Astrocyte (in vitro differentiated cells and primary cell): ENCODE measurements at regions not wholly inside any gene's neighbourhood (a gene's known extent, or its start where the extent isn't known, plus 50 kb on each side); places are given as distances from the start of the nearest gene placed in this dataset.

Experiments
- DNase-seq: peaks from one replicate; pipeline ENCODE4 v3.0.0-alpha.2; 2010; ENCODE audit warnings: low read depth
- FAIRE-seq: peaks from 2 replicates; lab custom pipeline; 2011; peaks lifted over from hg19 to GRCh38; lab: Jason Lieb, UNC
- H2AFZ ChIP-seq: 2 replicates; pipeline ENCODE4 v1.6.0; 2012; ENCODE audit warnings: low read depth, low read length, inconsistent platforms
- H3K27ac ChIP-seq: 2 replicates; pipeline ENCODE4 v1.5.1; 2011; ENCODE audit warnings: low read depth, low read length, inconsistent platforms
- H3K27me3 ChIP-seq: 2 replicates; pipeline ENCODE4 v1.6.0; 2011; ENCODE audit warnings: low read length, inconsistent platforms; ENCODE audit not compliant: insufficient read depth
- H3K36me3 ChIP-seq: 2 replicates; pipeline ENCODE4 v1.5.1; 2011; ENCODE audit warnings: low read length, inconsistent platforms; ENCODE audit not compliant: insufficient read depth
- H3K4me1 ChIP-seq: 2 replicates; pipeline ENCODE4 v1.5.1; 2011; ENCODE audit warnings: low read length, inconsistent platforms; ENCODE audit not compliant: insufficient read depth
- H3K4me2 ChIP-seq: 2 replicates; pipeline ENCODE4 v1.6.0; 2012; ENCODE audit warnings: low read length, inconsistent platforms
- H3K4me3 ChIP-seq: 2 replicates; pipeline ENCODE4 v1.5.1; 2011; ENCODE audit warnings: low read depth, mild to moderate bottlenecking, low read length, inconsistent platforms; ENCODE audit not compliant: insufficient read depth
- H3K79me2 ChIP-seq: 2 replicates; pipeline ENCODE4 v1.6.0; 2012; ENCODE audit warnings: mild to moderate bottlenecking, low read length, inconsistent platforms; ENCODE audit not compliant: insufficient read depth
- H3K9ac ChIP-seq: 2 replicates; pipeline ENCODE4 v1.6.0; 2012; ENCODE audit warnings: mild to moderate bottlenecking, low read length, inconsistent platforms
- H3K9me3 ChIP-seq: 2 replicates; pipeline ENCODE4 v1.5.1; 2012; ENCODE audit warnings: low read depth, mild to moderate bottlenecking, low read length, inconsistent platforms; ENCODE audit not compliant: insufficient read depth
- H4K20me1 ChIP-seq: 2 replicates; pipeline ENCODE4 v1.6.0; 2012; ENCODE audit warnings: low read length, inconsistent platforms; ENCODE audit not compliant: insufficient read depth
- H3K27ac Mint-ChIP-seq: one replicate; pipeline ENCODE4 v1.8.0; 2021; ENCODE audit warnings: mild to moderate bottlenecking, mixed read lengths; ENCODE audit not compliant: unreplicated experiment
- H3K27me3 Mint-ChIP-seq: one replicate; pipeline ENCODE4 v1.8.0; 2021; ENCODE audit warnings: low read depth, mixed read lengths; ENCODE audit not compliant: unreplicated experiment
- H3K36me3 Mint-ChIP-seq: one replicate; pipeline ENCODE4 v1.8.0; 2021; ENCODE audit warnings: low read depth, mixed read lengths; ENCODE audit not compliant: unreplicated experiment
- H3K4me1 Mint-ChIP-seq: one replicate; pipeline ENCODE4 v1.8.0; 2021; ENCODE audit warnings: low read depth, mixed read lengths; ENCODE audit not compliant: unreplicated experiment
- H3K4me3 Mint-ChIP-seq: one replicate; pipeline ENCODE4 v1.8.0; 2021; ENCODE audit warnings: mild to moderate bottlenecking, moderate library complexity, mixed read lengths; ENCODE audit not compliant: unreplicated experiment
- H3K9me3 Mint-ChIP-seq: one replicate; pipeline ENCODE4 v1.8.0; 2021; ENCODE audit warnings: mild to moderate bottlenecking, mixed read lengths; ENCODE audit not compliant: unreplicated experiment
- EZH2 ChIP-seq: IDR thresholded peaks from 2 replicates; pipeline ENCODE4 v1.6.1; 2012; ENCODE audit warnings: mild to moderate bottlenecking, low read length, inconsistent platforms; ENCODE audit not compliant: insufficient read depth
- TF ChIP-seq, protein P1 (sequence below): IDR thresholded peaks from 2 replicates; pipeline ENCODE4 v1.5.1; 2011; ENCODE audit warnings: low read depth, mild to moderate bottlenecking, inconsistent platforms, low read length, moderate library complexity; ENCODE audit not compliant: insufficient read depth

DNA sequence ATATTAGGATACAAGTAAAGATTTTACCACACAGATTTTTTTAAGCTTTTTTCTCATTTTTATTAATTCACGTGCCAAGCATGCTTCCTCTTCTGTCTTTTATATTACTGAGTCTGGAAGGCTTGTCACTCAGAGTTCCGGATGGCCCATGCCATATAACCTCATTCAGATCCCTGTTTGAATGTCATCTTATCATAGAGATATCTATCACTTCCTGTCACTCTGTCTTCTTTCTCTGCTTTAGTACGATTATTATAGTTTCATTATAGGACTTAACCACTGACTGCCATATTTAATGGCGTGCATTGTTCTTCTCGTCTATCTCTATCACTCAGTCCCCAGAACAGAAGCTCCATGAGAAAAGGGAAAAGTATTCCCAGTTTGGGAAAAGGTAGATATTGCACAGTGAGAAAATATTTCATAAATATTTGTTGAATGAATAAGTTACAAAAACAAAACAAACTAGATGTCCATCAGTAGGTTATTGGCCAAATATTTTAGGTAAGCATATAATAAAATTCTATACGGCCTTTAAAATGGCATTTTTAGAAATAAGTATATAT, 296.9 kb upstream of the GOT2 start:
- no peak for FAIRE-seq
- H4K20me1 ChIP-seq = no peaks in the 10 kb centered on the region
- no peak overlapping the region for H3K27ac ChIP-seq
- Mint-ChIP-seq H3K27ac (no peak overlapping the region), H3K27me3 (no peaks in the 10 kb centered on the region), H3K36me3 (no peaks in the 10 kb centered on the region), H3K4me3 (no peak overlapping the region), H3K4me1 (no peaks in the 10 kb centered on the region), H3K9me3 (no peaks in the 10 kb centered on the region)
- H3K4me3 ChIP-seq = no peak overlapping the region
- H3K79me2 ChIP-seq = no peaks in the 10 kb centered on the region
- no peak overlapping the region for H3K9ac ChIP-seq
- no peaks in the 10 kb centered on the region for H3K4me1 ChIP-seq
- no peaks in the 10 kb centered on the region for H3K36me3 ChIP-seq
- TF ChIP-seq, protein P1, sequence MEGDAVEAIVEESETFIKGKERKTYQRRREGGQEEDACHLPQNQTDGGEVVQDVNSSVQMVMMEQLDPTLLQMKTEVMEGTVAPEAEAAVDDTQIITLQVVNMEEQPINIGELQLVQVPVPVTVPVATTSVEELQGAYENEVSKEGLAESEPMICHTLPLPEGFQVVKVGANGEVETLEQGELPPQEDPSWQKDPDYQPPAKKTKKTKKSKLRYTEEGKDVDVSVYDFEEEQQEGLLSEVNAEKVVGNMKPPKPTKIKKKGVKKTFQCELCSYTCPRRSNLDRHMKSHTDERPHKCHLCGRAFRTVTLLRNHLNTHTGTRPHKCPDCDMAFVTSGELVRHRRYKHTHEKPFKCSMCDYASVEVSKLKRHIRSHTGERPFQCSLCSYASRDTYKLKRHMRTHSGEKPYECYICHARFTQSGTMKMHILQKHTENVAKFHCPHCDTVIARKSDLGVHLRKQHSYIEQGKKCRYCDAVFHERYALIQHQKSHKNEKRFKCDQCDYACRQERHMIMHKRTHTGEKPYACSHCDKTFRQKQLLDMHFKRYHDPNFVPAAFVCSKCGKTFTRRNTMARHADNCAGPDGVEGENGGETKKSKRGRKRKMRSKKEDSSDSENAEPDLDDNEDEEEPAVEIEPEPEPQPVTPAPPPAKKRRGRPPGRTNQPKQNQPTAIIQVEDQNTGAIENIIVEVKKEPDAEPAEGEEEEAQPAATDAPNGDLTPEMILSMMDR = no peak
- no peak for TF ChIP-seq EZH2
- no peaks in the 10 kb centered on the region for H3K9me3 ChIP-seq
- no peak overlapping the region for H3K4me2 ChIP-seq
- H3K27me3 ChIP-seq = no peaks in the 10 kb centered on the region
- no peak for DNase-seq
- no peak overlapping the region for H2AFZ ChIP-seq

DNA sequence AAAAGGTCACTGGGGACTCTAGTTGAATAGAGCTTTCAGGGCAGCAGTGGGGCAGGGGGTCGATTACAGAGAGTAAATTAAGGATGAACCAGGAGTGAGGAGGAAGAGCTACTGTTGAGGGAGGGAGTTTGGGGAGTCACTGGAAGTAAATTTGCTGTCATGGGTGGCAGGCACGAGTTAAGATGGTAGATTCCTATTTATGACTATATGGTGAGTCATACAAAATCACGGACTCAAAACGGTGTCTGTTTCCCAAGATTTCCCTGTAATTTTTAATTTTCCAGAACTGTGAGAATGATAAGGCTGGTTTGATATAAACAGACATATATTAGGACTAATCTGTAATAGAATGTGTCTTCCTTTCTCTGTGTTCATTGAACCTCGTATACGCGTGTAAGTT, 287.6 kb upstream of the GOT2 start:
- Mint-ChIP-seq H3K4me1 (no peaks in the 10 kb centered on the region), H3K27ac (no peak overlapping the region), H3K27me3 (peaks cover 3% of the 10 kb centered on the region), H3K4me3 (no peak overlapping the region), H3K36me3 (no peaks in the 10 kb centered on the region), H3K9me3 (peaks cover 7% of the 10 kb centered on the region)
- Histone ChIP-seq H3K36me3 (no peaks in the 10 kb centered on the region), H3K27me3 (no peaks in the 10 kb centered on the region), H3K4me2 (no peak overlapping the region), H3K4me1 (no peaks in the 10 kb centered on the region), H2AFZ (no peak overlapping the region), H3K79me2 (no peaks in the 10 kb centered on the region), H3K27ac (no peak overlapping the region), H3K9ac (no peak overlapping the region), H3K4me3 (no peak overlapping the region), H3K9me3 (peaks cover 7% of the 10 kb centered on the region), H4K20me1 (no peaks in the 10 kb centered on the region)
- no peak for TF ChIP-seq EZH2
- TF ChIP-seq, protein P1 = no peak
- no peak for FAIRE-seq
- peak; percentile 18 for DNase-seq

DNA sequence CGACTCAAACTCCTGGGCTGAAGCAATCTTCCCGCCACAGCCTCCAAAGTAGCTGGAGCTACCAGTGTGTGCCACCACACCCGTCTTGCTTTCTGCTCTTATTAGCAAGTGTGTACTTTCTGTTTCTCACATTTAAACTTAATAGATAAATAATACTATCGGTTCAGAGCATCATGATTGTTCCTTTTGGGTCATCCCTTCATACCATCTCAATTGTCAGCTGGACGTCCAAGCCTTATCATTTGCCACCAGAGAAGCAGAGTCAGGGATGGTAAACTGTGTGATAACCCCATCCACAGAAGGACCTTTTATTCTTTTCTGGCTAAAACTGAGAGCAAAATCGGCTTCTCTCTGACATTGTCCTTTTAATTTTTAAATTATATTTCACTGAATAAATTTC, 279.8 kb upstream of the GOT2 start:
- Histone ChIP-seq H3K4me2 (no peak overlapping the region), H3K9me3 (no peaks in the 10 kb centered on the region), H3K9ac (no peak overlapping the region), H3K36me3 (no peaks in the 10 kb centered on the region), H3K4me3 (no peak overlapping the region), H3K79me2 (no peaks in the 10 kb centered on the region), H2AFZ (no peak overlapping the region), H4K20me1 (no peaks in the 10 kb centered on the region), H3K27ac (no peak overlapping the region), H3K4me1 (no peaks in the 10 kb centered on the region), H3K27me3 (no peaks in the 10 kb centered on the region)
- no peaks in the 10 kb centered on the region for H3K27me3 Mint-ChIP-seq
- H3K4me3 Mint-ChIP-seq = no peak overlapping the region
- H3K36me3 Mint-ChIP-seq = no peaks in the 10 kb centered on the region
- DNase-seq = no peak
- H3K27ac Mint-ChIP-seq = no peak overlapping the region
- H3K9me3 Mint-ChIP-seq = peaks cover 5% of the 10 kb centered on the region
- H3K4me1 Mint-ChIP-seq = no peaks in the 10 kb centered on the region
- FAIRE-seq = no peak
- TF ChIP-seq EZH2 = no peak
- TF ChIP-seq, protein P1 = no peak
